ENCODE measurements at regions not wholly inside any gene's neighbourhood (a gene's known extent, or its start where the extent isn't known, plus 50 kb on each side); places are given as distances from the start of the nearest gene placed in this dataset.
"Not testable (repeated sequence)": the region's sequence is repeated elsewhere in the genome, so short reads cannot be mapped to it uniquely, and the experiment has no call there.

DNA sequence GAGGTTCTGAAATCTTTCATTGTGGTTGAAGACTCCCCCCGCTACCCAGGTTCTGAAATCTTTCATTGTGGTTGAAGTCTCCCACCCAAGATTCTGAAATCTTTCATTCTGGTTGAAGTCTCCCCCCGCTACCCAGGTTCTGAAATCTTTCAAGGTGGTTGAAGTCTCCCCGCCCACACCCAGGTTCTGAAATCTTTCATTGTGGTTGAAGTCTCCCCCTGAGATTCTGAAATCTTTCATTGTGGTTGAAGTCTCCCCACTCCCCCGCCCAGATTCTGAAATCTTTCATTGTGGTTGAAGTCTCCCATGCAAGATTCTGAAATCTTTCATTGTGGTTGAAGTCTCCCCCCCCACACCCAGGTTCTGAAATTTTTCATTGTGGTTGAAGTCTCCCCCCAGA lies 916.6 kb downstream of the BRD1 start:
- DNase-seq, result not testable (repeated sequence)

DNA sequence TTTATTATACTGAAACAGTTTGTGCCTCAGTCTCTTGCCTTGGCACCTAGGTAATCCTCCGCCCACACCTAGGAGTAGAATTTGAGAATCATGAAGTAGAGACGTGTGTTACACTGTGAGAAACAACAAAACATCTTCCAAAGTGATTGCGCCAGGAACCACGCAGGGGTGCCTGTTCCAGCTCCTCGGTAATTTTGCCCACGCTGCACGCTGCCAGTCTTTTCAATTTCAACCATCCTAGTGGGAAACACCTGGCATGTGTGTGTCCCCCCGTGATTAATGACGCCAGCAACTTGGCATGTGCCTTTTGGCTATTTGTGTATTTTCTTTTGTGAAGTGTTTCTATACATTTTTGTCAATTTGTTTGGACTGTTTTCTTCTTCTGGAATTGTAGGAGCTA lies 919.1 kb downstream of the BRD1 start:
- no peak for DNase-seq

DNA sequence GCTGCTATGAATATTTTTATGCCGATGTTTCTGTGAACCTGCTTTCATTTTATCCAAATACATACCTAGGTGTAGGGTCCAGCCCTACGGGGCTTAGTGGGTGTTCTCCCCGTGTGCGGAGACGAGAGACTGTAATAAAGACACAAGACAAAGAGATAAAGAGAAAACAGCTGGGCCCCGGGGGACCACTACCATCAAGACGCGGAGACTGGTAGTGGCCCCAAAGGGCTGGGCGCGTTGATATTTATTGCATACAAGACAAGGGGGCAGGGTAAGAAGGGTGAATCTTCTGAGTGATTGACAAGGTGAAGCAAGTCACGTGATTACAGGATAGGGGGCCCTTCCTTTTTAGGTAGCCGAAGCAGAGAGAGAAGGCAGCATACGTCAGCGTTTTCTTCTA lies 920.1 kb downstream of the BRD1 start:
- DNase-seq, result no peak

DNA sequence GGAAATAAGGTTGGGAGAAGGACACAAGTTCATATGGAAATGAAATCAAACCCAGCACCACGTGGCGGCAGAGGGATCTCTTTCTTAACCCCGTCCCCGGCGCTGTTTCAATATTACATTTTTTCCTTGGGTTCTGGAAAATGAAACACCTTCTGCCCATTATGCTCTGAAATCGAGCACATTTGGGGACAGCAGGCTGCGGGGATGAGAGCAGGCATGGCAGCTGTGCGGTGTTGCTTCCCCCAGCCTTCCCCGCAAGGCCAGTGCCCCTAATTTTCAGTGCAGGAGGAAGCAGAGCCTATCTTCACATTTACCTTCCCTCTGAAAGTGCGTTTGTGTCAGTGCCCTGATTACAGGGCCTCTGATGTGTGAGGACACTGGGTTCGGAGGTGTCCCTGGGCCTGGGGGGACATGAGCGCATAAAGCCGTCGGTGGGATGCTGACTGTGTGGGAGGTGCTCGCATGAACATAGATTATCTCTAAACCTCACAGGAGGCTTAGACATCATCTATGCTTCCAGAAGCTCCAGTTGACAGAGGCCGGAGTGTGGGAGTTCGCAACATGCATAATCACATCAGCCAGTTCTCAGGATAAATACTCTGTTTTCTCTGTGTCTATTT lies 921.3 kb downstream of the BRD1 start:
- no peak for DNase-seq

DNA sequence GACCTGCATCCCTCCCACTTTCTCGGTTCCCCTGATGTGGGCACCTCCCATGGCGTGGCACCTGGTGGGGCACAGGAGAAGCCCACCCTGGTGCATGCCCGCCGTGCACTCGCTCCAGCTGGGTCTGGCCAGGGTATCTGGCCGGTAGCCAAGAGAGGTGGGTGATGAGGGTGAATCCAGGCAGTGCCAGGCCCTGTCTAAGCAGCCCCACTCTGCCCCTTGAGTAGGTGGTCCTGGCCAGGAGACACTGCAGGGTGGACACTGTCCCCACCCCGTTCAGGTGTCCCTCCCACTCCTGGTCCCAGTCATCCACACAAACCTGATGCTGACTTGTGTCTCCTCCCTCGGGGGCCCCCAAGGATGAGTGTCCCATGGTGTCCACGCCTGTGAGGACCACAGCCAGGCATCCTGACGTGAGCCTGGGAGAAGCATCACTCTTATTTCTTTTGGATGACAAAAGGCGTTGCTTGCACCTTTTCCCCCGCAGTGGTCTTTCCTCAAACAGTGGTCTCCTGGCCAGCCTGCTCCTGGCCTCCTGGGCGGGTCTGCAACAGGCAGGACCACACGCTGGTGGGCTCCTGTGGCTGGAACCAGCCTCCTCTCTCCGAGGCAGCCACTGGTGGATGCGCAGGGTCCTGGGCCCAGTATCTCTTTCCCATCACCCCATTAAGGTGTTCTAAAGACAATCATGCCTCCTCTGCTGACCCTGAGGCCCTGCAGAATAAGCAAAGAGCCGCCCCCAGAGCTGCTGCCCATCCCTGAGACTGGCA lies 922.3 kb downstream of the BRD1 start:
- DNase-seq, result no peak

DNA sequence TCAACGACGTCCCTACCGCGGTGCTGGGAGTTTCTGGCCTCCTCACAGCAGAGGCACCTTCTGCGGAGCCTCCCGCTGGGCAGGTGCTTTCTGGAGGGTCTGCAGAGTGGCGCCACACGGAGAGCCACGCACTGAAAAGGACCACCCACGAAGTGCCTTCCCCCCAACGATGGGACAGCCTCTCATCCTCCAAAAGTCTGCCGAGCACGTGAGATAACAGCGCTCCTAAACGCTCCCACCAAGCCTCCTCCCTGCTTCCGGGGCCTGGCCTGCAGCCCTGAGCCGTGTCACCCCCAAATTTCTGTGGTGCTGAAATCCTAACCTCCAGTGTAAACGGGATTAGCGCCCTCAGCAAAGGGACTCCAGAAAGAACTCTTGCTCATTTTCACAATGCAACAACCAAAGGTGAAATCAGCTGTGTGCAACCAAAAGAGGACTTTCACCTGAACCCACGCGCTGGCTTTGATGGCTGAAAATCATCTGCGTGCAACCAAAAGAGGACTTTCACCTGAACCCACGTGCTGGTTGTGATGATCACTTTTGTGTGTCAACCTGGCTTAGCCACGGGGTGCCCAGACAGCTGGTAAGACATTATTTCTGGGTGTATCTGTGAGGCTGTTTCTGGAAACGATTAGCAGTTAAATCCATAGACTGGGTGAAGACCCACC lies 924.6 kb downstream of the BRD1 start:
- no peak for DNase-seq

DNA sequence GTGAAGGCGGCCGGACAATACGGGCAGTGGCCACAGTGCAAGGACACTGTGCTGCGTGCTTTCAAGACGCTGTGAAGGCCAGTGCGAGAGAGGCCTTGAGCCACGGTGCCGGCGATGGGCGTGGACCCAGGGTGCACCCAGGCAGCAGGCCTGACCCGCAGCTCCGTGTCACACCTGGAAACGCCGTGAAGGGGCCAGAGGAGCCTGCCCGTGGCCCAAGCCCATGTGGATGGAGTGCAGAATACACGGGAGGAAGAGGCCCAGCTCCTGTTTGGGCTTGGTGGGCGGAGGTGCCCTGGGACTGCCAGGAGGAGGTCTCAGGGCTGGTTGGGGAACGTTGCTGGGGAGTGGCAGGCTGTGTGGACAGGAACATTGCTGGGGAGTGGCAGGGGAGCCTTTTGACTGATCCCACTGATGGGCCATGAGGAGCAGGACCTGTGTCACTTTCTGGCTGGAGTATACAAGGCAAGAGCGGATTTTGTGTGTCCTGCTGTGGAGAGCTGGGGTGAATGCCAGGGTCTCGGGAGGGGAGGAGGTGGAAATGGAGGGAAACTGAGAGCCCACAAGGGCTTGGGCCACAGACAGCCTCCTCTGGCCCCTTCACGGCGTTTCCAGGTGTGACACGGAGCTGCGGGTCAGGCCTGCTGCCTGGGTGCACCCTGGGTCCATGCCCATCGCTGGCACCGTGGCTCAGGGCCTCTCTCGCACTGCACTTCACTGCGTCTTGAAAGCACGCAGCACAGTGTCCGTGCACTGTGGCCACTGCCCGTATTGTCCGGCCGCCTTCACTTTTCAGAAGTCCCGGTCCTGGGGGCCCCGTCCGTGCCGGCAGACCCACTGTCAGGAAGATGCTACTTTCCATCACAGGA lies 925.4 kb downstream of the BRD1 start:
- no peak for DNase-seq

DNA sequence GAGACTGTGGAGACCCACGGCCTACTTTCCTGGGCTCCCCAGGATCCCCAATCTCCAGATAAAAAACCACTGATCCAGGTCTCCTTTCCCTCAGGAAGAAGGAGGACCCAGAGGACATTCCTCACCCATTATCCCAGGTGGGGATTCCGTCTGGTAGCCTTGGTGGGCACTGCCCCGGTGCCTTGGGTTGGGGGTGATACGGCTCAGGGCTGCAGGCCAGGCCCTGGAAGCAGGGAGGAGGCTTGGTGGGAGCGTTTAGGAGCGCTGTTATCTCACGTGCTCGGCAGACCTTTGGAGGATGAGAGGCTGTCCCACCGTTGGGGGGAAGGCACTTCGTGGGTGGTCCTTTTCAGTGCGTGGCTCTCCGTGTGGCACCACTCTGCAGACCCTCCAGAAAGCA lies 926.3 kb downstream of the BRD1 start:
- DNase-seq, result no peak

DNA sequence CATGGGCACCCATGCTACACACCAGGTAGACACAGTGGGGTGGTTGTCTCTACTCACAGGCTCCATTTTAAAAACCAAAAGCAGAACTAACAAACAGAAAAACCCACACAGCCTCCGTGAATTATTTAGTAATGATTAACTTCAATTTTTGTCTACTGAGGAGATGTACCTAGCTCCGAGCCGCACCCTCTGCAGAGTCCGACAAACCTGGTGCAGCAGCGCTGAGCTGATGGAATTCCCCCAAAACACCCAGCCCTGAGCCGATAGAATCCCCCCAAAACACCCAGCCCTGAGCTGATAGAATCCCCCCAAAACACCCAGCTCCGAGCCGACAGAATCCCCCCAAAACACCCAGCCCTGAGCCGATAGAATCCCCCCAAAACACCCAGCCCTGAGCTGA lies 927.0 kb downstream of the BRD1 start:
- no peak for DNase-seq

DNA sequence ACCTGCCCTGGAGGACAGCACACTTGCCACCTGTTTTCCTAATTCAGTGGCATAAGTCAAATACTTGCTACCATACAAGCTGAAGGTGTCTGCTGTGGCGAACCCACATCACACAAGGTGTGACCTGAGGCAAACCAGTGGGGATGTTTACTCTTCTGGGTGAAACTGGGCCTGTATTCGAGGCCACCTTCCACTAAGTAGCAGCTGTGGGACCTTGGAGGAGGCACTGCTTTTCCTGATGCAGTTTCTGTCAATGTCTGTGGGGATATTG lies 927.4 kb downstream of the BRD1 start:
- no peak for DNase-seq

DNA sequence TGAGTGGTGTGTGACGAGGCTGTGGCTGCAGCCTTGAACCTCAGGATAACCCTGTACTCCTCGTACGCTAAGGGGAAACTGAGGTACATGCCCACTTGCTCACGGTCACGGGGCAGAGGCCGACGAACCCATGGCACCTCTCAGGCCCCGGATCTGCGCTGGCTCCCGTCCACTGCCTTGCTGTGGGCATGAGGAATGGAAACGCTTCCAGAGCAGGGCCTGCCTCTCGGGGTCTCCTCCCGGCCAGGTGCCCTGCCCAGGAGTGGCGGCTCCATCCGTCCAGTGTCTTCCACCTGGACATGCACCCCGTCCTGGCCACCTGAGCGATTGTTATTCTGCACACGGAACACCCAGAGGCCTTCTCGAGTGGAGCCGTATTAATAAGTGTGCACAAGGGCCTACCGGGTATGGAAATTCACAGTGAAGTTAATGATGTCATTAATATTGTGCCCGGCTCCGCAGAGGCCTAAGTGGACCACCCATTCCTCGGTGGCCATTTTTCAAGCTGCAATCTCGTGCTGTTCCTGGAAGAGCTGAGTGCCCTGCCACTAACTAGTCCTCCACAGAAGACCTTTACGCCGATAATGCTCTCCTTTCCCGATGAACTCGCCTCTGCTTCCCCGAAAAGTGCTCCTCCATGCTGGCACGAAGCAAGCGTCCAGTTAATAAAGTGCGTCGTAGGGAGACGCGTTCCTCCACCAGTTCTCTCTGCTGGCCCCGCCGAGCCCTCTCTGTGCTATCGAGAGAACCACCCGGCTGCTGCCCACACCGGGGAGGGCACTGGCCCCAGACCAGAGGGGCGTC lies 927.9 kb downstream of the BRD1 start:
- DNase-seq, result no peak

DNA sequence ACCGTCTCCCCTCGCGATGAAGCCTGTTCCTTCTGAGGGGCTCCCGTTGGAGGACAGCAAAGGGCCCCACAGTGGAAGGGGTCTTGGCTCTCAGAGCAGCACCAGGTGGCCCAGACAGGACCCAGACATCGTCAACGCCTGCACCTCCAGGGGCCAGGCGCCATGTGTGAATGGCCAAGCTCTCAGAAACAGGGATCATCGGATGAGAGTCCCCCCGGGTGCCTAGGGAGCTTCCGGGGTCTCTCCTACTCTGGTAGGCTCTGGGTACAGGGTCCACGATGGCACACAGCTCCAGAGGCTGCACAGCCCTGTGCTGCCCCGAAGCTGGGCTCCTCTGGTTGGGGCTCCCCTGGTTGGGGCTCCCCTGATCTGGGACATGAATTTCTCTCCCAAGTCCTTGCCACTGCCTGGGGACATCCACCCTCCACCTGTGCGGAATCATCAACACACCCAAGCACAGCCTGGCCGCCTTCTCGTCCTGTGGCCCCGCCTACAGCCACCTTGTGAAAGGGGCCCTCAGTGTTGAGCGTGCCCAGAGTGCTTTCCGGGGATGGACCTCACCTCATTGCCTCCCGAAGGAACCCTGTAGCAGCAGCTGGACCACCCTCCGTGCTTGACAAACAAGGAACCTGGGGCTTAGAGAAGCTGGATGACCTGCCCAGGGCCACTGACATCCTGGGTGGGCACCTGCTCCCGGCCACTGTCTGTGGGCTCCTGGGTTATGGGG lies 929.0 kb downstream of the BRD1 start:
- DNase-seq, result no peak

DNA sequence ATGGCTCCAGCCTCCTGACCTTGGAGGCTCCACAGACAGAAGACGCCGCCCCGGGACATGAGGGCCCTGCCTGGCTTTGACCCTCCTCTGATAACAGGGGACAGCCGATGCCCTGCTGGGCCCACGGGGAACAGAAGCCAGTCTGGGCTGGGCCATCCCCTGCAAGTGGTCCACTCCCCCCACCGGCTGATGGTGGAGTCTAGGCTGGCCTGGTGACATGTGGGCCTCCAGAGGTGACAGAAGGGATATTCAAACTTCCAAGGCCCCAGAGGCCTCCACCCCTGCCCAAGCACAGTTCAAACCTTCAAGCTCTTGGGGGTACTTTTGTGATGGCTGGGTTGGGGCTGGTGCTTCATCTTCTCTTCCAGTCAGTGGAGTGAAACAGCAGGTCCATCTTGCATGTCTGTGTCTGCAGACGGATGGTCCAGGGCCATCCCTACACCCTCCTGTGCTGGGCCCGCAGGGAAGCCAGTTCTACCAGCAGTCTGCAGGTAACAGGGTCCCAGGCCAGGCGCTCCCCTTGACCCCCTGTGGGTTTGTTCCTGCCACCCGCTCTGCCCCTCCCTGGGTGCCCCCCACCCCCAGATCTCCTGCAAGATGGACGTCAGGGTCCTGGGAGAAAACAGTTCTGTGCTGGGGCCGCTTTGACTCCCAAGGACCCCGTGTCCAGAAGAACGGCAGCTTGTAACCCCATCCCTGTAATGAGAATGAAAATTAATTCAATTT lies 929.9 kb downstream of the BRD1 start:
- no peak for DNase-seq

DNA sequence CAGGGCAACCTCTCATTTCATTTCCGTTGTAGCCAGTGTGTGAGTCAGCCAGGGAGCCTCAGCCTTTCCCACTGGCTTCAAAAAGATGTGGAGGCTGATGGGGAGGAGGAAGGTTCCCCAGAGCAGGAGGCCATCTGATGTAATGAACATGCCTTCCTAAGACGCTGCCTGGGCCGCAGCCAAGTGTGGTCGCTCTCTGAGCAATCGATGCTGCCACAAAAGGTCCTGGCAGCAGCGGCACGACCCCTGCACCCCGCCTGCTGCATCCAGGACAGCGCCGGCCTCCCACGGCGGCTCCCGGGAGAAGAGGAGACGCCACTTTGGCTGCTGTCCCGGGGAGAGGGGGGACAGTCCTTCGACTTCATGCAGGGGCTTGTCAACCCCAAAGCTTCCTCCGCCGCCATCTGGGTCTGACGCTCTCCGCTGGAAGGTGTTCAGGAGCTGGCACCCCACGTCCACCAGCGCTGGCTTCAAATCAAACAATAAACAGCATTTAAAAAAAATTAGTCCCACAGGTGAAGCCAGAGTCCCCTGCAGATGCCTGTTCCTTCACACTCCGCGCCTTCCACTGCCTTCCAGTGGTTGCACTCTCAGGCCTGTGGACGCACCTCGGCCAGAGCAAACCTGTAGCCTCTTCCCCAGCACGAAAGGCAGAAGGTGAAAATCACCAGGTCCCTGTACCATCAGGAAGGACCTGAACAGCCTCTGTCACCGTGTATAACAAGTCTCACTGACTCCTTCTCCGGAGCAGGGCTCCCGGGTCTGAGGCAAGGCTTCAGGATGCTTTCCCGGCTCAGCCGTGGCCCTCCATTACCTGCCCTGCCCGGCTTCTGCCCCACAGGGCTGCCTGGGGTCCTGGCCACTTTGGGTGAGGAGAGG lies 930.7 kb downstream of the BRD1 start:
- no peak for DNase-seq

DNA sequence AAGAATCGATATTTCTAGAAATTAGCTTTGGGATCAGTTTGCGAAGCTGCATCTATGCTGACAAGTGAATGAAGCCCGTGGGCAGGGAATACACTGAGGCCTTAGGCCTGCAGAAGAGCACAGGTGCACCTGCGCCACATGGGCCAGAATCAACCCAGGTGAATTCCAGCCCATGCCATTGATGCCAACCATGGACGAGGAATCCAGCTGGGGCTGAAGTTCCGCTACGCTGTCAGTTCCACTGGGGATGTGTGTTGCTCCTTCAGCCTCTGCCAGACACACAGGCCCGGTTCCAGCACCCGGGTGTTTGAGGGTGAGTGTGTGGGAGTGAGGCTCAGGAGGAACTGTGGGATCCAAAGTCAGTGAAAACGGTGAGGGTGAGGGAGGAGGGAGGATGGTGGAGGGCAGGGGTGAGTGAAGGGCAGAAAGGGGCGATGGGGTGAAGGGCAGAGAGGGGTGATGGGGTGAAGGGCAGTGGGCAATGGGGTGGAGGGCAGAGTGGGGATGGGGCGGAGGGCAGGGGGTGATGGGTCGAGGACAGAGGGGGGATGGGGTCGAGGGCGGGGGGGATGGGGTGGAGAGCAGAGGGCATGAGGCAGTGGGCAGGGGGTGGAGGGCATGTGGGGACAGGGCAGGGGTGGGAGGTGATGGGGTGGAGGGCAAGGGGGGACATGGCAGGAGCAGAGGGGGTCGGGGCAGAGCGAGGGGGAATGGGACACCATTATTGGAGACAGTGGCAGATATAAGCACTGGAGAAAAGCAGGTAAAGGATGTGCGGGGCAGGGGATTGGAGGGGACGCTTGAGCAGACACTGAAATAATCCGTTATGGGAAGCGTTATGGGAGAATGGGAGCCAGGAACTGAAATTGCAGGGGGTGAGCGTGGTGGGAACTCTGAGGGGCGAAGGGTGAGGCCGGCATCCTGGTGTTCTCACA lies 931.6 kb downstream of the BRD1 start:
- no peak for DNase-seq

DNA sequence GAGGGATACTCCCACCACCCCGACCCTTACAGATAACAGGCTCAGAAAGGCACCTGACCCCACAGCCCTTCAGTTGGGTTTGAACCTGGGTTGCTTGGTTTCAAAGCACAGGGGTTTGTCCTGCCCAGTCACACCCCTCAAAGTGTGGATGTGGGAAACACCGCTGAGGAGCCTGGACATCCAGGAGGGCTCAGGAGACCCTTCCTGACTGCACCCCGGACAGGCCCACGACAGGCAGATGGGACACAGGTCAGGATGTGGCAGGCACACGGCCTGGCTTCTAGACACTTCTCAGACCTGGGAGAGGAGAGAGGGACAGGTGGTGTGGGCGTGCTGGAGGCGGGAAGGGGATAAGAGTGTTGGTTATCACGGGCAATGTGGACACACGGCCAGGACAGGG lies 932.3 kb downstream of the BRD1 start:
- DNase-seq, result no peak

DNA sequence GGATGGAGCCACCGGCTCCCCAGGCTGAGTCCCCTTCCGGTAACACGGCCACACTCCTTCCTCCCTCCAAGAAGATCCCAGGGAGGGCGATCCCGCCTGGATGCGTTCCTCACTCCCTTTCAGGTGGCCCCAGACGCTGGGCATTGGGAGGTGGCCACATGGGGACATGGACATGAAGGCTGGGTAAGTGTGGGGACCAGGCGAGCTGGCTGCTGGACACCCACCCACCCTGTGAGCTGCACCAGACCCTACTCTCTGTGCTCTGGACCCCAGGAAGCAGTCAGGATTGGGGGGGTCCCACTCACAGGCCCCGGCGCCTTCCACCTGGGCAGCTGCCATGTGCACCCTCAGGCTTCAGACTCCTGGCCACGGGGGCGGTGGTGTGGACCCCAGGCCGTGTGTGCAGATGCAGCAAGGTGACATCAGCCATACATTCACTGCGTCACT lies 932.8 kb downstream of the BRD1 start:
- no peak for DNase-seq

DNA sequence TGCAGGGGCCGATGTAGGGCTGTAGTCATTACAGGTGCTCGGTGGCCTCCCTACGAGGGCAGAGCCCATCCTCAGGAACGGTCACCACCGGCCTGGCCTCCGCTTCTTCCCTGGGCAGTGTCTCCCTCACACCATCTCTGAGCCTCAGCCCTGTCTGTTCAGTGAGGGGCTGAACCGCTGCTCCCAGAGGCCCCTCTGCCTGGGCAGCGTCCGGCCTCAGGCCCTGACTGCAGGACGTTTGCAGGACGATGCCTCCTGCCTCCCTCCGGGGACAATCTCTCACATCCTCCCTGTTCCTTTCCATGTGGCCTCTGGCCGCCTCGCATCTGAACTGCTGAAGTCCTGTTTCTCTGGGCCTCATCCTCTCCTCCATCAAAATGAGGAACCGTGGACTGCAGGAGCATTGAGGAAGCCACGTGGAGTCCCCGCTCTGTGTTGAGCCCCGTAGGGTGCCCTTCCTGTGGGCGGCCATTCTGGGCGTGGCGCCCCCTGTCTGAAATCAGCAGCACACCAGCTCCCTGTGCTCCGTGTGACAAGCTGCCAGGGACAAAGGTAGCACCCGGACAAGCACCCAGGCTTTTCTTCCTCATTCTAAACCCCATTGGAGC lies 933.5 kb downstream of the BRD1 start:
- no peak for DNase-seq

Measured in NCI-H1417 treated with DMSO at 0.1 percent for 48 hours (cell line).